WI38 (cell line): ENCODE measurements at regions not wholly inside any gene's neighbourhood (a gene's known extent, or its start where the extent isn't known, plus 50 kb on each side); places are given as distances from the start of the nearest gene placed in this dataset.
"Not testable (repeated sequence)": the region's sequence is repeated elsewhere in the genome, so short reads cannot be mapped to it uniquely, and the experiment has no call there.

Experiments used
- H3K4me3 ChIP-seq: 2 replicates; pipeline ENCODE4 v1.5.1; 2011; ENCODE audit warnings: low read depth, mild to moderate bottlenecking, control low read depth, low read length
- CTCF ChIP-seq: IDR thresholded peaks from 2 replicates; pipeline ENCODE4 v1.5.1; 2012; ENCODE audit warnings: low read depth, mild to moderate bottlenecking, control low read depth, low read length

- H3K4me3 ChIP-seq, result no peak overlapping the region
- no peak for TF ChIP-seq CTCF
These were observed 73.2 kb downstream of the TTC6 start for GRCh38 chr14:37668646-37669045.

DNA sequence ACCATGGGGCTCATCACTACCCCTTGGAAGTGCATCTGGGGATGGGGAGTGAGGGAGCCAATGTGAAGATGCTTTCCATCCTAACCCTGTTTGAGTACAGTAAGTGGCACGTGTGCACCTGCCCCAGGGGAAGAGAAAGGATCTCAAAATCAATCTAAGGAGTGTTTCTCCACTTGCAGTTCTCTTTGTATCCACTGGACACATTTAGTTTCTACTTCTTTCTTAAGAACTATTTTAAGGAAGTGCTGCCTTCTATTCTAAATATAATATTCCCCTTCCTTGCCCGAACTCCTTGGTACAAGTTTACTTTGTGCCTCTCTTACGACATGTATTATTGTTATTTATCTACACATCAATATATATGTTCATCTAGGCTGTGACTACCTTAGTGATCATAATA, 73.8 kb downstream of the TTC6 start:
- no peak overlapping the region for H3K4me3 ChIP-seq
- no peak for TF ChIP-seq CTCF

DNA sequence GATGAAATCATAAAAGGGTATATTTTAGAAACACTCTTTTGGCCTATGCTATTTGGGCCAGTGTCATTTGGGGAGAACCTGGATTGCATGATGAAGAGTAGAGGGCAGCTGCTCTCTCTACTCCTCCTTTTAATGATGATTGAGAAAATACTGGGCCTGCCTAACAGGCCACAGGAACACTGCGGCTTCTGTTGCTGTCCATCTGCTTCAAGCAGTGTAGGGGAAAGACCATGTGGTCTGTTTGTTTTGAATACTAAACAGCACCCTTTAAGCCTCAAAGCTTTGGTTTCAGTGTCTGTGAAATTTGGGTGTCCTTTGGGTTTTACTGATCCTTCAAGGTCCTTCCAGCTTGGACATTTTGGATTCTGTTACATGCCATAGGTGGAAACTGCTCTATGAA, 78.0 kb downstream of the TTC6 start:
- no peak overlapping the region for H3K4me3 ChIP-seq
- TF ChIP-seq CTCF, result no peak

GRCh38 chr14:37678916-37679315, 83.5 kb downstream of the TTC6 start:
- no peak overlapping the region for H3K4me3 ChIP-seq
- TF ChIP-seq CTCF, result no peak

GRCh38 chr14:37681486-37681885, 86.1 kb downstream of the TTC6 start:
- H3K4me3 ChIP-seq, result no peak overlapping the region
- no peak for TF ChIP-seq CTCF

- not testable (repeated sequence) for H3K4me3 ChIP-seq
These were observed 97.3 kb downstream of the TTC6 start for GRCh38 chr14:37692680-37693079.

- not testable (repeated sequence) for H3K4me3 ChIP-seq
These were observed 98.0 kb downstream of the TTC6 start for GRCh38 chr14:37693420-37693819.

- TF ChIP-seq CTCF, result no peak
- H3K4me3 ChIP-seq, result no peak overlapping the region
These were observed 100.4 kb downstream of the TTC6 start for GRCh38 chr14:37695866-37696265.

DNA sequence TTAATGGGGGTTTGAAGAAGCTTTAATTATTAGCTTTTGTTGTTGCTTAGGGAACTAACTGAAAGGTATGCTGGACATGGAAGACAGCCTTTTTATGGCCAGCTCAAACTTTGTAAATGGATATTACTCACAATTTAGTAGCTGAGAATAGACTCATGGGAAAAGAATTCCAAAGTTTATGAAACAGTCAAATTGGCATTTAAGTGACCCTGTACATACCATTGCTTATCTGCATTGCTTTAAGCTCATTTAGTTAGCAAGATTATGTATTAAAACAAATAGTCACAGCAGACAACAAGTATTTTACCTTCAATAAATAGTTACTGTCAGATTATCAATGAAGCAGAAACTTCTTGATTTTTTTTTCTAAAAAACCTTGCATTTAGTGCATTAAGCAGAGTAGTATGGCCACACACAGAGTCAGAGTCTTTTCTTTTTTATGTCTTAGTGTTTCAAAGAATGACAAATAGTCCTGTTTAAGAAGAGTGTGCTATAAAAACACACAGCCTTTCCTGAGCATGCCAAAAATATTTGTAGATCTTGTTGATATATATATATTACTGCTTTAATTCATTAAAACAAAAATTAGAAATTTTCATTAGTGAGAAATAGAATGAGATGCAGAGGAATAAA, 102.2 kb downstream of the TTC6 start:
- no peak overlapping the region for H3K4me3 ChIP-seq
- TF ChIP-seq CTCF, result no peak
